Fibroblast of mammary gland (primary cell): ENCODE measurements at regions not wholly inside any gene's neighbourhood (a gene's known extent, or its start where the extent isn't known, plus 50 kb on each side); places are given as distances from the start of the nearest gene placed in this dataset.
"Not testable (repeated sequence)": the region's sequence is repeated elsewhere in the genome, so short reads cannot be mapped to it uniquely, and the experiment has no call there.

Experiments
- DNase-seq: peaks from one replicate; pipeline ENCODE4 v3.0.0-alpha.2; 2010; ENCODE audit warnings: low read depth
- H3K4me3 ChIP-seq: 2 replicates; pipeline ENCODE4 v1.5.1; 2011; ENCODE audit warnings: low read depth, mild to moderate bottlenecking, low read length, moderate library complexity; ENCODE audit not compliant: control insufficient read depth
- TF ChIP-seq, protein P1 (sequence below): conservative IDR thresholded peaks from 2 replicates; pipeline ENCODE4 v1.5.1; 2011; ENCODE audit warnings: low read depth, low read length, inconsistent platforms; ENCODE audit not compliant: control insufficient read depth, insufficient read depth

DNA sequence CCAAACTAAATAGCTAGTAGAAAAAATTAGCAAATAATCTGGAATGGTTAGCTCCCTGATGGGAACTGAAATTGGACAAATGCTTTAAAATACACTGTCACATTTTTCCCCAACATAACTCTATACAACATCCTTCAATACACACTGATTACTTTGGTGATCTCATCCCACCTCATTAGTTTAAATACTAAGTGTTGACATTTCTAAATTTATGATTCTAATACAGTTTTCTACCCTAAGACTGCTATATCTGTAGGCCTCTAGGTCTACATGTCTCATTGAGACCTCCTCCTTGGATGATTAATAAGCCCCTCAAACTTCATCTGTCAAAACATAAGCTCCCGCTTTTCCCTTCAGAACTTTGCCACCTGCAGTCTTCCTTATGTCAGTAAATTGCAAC, 80.7 kb upstream of the SLITRK5 start:
- DNase-seq, result no peak
- TF ChIP-seq, protein P1, sequence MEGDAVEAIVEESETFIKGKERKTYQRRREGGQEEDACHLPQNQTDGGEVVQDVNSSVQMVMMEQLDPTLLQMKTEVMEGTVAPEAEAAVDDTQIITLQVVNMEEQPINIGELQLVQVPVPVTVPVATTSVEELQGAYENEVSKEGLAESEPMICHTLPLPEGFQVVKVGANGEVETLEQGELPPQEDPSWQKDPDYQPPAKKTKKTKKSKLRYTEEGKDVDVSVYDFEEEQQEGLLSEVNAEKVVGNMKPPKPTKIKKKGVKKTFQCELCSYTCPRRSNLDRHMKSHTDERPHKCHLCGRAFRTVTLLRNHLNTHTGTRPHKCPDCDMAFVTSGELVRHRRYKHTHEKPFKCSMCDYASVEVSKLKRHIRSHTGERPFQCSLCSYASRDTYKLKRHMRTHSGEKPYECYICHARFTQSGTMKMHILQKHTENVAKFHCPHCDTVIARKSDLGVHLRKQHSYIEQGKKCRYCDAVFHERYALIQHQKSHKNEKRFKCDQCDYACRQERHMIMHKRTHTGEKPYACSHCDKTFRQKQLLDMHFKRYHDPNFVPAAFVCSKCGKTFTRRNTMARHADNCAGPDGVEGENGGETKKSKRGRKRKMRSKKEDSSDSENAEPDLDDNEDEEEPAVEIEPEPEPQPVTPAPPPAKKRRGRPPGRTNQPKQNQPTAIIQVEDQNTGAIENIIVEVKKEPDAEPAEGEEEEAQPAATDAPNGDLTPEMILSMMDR, result no peak
- no peak overlapping the region for H3K4me3 ChIP-seq

DNA sequence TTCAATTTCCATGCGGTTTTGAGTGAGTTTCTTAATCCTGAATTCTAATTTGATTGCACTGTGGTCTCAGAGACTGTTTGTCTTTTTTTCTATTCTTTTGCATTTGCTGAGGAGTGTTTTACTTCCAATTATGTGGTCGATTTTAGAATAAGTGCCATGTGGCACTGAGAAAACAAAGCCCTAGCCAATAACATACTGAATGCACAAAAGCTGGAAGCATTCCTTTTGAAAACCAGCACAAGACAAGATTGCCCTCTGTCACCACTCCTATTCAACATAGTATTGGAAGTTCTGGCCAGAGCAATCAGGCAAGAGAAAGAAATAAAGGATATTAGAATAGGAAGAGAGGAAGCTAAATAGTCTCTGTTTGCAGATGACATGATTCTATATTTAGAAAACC, 66.7 kb upstream of the SLITRK5 start:
- DNase-seq, H3K4me3 ChIP-seq: not testable (repeated sequence)

DNA sequence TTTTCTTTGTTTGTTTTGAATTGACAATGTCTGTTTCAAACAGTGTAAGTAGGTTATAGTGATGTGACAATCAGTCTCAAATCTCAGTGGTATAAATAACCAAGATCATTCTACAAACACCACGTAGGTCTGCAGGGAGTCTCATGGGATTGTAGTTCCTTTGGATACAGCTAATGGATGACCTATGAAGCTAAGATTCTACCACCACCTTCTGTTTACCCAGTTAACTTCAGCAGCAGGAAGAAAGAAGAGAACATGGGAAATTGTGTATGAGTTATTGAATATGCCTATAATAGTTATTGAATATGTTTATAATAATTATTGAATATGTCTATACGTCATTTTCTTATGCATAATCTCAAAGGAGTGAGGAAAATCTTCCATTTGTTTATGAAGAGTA, 63.9 kb upstream of the SLITRK5 start:
- TF ChIP-seq, protein P1, result no peak
- no peak for DNase-seq
- no peak overlapping the region for H3K4me3 ChIP-seq

DNA sequence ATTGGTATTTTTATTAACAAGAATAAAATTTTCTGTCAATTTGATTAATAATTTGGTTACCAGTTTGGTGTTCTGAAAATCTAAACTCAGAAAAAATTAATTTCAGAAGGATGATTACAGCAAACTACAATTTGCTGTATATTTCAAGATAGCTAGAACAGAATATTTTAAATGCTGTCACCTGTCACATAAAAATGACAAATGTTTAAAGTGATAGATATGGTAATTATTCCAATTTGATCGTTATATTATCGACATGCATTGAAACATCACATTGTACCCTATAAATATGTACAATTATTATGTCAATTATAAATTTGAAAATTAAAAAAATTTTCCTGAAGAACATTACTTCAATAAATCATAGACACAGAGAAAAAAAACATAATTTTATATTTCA, 56.9 kb upstream of the SLITRK5 start:
- TF ChIP-seq, protein P1, result no peak
- no peak for DNase-seq
- H3K4me3 ChIP-seq, result no peak overlapping the region
